ENCODE measurements at regions not wholly inside any gene's neighbourhood (a gene's known extent, or its start where the extent isn't known, plus 50 kb on each side); places are given as distances from the start of the nearest gene placed in this dataset.

DNA sequence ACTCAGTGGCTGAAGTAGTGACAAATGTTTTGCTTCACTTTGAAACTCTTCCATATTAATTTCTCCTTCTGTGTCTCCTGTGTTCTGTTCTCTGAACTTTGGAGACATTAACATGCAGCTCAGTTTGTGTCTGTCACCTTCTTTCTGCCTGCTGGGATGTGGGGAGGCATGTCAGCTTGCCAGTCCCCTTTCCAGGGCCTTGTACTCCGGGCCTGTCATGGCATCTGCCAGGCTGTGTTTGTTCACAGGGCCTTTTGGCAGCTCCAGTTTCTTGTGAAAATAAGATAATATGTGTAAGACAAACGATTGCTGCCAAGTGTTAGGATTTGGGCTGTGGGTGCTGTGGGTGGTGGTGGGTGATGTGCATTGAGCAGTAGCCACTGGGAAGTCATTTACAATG is 76.1 kb upstream of the ELMO1 start:
- TF ChIP-seq CTCF (IDR thresholded peaks at IDR 0.05) (no peak), POLR2A (IDR thresholded peaks at IDR 0.05) (no peak)

Data from uterus (tissue), 2 donors.